Upper lobe of left lung (tissue), 4 donors: ENCODE measurements at regions not wholly inside any gene's neighbourhood (a gene's known extent, or its start where the extent isn't known, plus 50 kb on each side); places are given as distances from the start of the nearest gene placed in this dataset.

ENCODE experiments used
- EP300 ChIP-seq, 4 donors: sonication (generic); formaldehyde crosslinking; IDR thresholded peaks; one replicate each; pipeline ENCODE4 v1.5.1; 2017; ENCODE audit warnings: antibody characterized with exemption in 4 of 4, control low read depth in 2 of 4
- TF ChIP-seq, protein P1 (sequence below), 6 experiments: fragments of 450-650 bp in 4 of 6; fragments of 200-600 bp in 2 of 6; sonication (generic) in 2 of 6; IDR thresholded peaks; one replicate each; pipeline ENCODE4 v1.5.1; 2016 to 2019; ENCODE audit warnings: antibody characterized with exemption in 6 of 6

DNA sequence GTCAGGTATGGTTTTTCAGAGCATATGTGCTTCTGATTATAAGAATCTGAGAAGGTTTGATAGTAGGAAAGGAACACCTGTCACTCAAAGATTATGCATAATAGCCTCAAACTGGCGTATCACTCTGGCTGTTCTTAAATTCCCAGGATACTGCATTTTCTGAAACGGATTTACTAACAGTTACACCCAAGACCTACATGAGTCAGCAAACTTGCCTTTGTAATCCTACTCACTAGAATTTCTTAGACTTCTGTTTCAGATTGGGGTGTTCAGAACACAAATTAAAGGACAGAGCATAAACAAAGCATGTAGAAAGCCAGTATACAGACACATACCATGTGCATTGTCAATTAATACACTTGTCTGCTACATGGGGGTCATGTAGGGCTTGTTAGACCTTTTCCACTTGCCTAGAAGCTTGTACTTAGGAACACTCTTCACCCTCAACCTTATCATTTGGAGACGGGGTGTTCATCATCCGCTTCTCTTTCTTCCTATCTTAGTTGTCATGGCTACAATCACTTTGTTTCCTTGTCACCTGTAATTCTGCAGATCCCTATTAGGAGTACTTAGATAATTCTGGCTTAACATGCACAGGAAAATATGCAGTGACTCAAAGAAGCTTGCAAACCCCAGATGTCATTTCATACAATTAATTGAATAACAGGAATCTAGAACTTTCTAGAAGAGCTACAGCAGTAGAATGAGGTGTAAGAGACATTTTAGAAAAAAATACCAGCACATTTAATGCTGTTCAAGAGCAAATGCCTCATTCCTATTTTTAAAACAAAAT is 593.0 kb upstream of the TENM3 start:
- no peak for TF ChIP-seq EP300 (IDR thresholded peaks at IDR 0.05)
- TF ChIP-seq, protein P1, sequence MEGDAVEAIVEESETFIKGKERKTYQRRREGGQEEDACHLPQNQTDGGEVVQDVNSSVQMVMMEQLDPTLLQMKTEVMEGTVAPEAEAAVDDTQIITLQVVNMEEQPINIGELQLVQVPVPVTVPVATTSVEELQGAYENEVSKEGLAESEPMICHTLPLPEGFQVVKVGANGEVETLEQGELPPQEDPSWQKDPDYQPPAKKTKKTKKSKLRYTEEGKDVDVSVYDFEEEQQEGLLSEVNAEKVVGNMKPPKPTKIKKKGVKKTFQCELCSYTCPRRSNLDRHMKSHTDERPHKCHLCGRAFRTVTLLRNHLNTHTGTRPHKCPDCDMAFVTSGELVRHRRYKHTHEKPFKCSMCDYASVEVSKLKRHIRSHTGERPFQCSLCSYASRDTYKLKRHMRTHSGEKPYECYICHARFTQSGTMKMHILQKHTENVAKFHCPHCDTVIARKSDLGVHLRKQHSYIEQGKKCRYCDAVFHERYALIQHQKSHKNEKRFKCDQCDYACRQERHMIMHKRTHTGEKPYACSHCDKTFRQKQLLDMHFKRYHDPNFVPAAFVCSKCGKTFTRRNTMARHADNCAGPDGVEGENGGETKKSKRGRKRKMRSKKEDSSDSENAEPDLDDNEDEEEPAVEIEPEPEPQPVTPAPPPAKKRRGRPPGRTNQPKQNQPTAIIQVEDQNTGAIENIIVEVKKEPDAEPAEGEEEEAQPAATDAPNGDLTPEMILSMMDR (IDR thresholded peaks at IDR 0.05), result no peak
